Jurkat, Clone E6-1 (cell line): ENCODE measurements at regions not wholly inside any gene's neighbourhood (a gene's known extent, or its start where the extent isn't known, plus 50 kb on each side); places are given as distances from the start of the nearest gene placed in this dataset.
"Not testable (repeated sequence)": the region's sequence is repeated elsewhere in the genome, so short reads cannot be mapped to it uniquely, and the experiment has no call there.

Experiments used
- DNase-seq: peaks from one replicate; pipeline ENCODE4 v3.0.0-alpha.2; 2011; ENCODE audit warnings: low read depth, low spot score
- H3K4me3 ChIP-seq: 2 replicates; pipeline ENCODE4 v1.5.1; 2011; ENCODE audit warnings: mild to moderate bottlenecking, low read length, control low read depth, moderate library complexity

- H3K4me3 ChIP-seq: no peak overlapping the region
- DNase-seq: no peak
These were observed 268.6 kb downstream of the JRKL start for GRCh38 chr11:96658436-96658835.

GRCh38 chr11:96664110-96664509, 274.3 kb downstream of the JRKL start:
- H3K4me3 ChIP-seq: no peak overlapping the region
- DNase-seq: no peak

DNA sequence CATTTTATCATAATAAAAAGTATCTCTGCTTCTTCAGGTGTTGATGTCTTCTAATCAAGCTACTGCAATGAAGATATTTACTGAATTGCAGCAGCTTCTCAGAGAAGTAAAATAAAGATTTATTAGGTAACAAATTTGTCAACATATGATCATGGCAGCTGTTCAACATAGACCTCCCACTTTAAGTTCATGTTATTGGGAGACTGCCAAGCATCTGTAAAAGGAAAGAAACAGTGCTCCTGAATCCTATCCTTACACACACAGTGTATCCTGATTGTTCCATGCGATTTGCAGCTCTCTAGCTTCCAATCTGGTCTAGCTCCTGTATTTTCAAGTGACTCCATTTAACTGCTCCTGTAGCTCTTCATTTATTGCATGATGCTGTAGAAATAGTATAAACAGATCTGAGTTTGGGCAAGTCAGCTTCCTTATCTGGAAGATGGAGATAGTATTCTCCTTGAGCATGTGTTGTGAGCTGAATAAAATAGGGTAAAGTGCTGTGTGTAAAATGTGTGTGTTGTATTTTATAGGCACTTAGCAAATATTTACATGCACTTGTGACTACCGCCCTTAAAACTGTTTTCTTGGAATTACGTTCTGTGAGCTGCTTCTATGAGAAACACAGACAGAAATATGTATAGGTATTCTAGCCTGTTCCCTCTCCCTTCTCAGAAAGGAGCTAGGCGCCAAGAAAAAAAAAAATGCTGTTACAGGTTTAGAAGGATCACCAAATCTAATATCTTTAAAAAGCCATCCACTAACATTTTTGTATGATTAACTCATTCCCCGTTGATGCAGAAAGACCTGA, 290.6 kb downstream of the JRKL start:
- no peak for DNase-seq
- no peak overlapping the region for H3K4me3 ChIP-seq

GRCh38 chr11:96681019-96681716, 291.4 kb downstream of the JRKL start:
- DNase-seq: no peak
- H3K4me3 ChIP-seq: no peak overlapping the region

DNA sequence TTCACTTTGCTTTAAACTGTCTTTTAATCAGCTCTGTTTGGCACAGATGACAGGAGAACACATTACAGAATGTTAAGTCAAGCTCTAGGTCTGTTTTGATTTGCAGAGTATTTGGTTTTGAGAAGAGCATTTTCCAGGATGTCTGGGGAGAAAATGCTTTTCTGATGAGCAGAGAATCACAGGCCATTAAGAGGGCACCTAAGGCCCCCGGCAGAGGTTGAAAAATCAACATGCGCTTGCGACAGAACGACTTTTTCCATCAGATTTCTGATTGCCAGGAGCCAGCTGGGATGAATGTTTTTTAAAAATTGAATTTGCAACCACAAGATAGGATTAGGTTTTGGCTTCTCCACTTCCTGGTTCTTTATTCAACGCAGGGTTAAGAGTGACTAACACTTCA, 304.5 kb downstream of the JRKL start:
- no peak for DNase-seq
- H3K4me3 ChIP-seq: no peak overlapping the region

- no peak for DNase-seq
- no peak overlapping the region for H3K4me3 ChIP-seq
These were observed 306.9 kb downstream of the JRKL start for GRCh38 chr11:96696731-96697130.

DNA sequence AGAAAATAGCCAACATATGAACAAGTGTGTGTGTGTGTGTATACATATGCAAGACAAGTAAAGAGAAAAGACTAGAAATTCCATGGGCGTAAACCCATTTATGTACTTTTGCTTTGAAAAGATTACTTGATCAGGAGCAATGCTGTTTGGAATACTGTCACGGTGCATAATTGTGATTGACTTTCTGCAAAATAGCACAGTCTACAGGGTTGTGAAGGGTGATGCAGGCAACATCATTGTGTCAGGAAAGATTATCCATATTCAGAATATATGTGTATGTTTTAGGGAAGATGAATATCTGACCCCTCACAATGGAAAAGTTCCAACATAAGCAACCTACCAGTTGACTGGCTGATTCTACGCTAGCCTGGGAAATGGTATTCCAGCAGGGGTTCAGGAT, 307.7 kb downstream of the JRKL start:
- DNase-seq: no peak
- H3K4me3 ChIP-seq: no peak overlapping the region

DNA sequence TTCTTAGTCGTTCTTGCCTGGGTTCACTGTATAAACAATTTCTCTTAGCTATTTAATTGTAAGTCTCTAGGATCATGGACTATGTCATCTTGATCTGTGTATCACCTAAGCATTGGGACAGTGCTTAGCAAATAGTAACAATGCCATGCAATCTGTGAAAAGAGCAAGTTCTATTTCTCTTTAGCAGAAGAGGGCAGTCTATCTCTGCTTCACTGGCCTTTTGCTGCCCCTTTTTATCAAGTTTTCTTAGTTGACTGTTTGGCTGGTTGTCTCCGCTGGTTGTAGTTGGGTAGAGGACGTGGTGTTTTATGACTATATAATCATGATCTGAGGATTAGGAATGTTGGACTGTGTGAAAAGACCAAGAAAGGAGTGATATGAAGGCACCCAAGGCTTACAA, 315.0 kb downstream of the JRKL start:
- no peak for DNase-seq

GRCh38 chr11:96706761-96707160, 316.9 kb downstream of the JRKL start:
- DNase-seq: no peak
- no peak overlapping the region for H3K4me3 ChIP-seq

More for the DNA sequence above, 315.0 kb downstream of the JRKL start:
- no peak overlapping the region for H3K4me3 ChIP-seq

- no peak overlapping the region for H3K4me3 ChIP-seq
- no peak for DNase-seq
These were observed 317.5 kb downstream of the JRKL start for GRCh38 chr11:96707273-96707672.

DNA sequence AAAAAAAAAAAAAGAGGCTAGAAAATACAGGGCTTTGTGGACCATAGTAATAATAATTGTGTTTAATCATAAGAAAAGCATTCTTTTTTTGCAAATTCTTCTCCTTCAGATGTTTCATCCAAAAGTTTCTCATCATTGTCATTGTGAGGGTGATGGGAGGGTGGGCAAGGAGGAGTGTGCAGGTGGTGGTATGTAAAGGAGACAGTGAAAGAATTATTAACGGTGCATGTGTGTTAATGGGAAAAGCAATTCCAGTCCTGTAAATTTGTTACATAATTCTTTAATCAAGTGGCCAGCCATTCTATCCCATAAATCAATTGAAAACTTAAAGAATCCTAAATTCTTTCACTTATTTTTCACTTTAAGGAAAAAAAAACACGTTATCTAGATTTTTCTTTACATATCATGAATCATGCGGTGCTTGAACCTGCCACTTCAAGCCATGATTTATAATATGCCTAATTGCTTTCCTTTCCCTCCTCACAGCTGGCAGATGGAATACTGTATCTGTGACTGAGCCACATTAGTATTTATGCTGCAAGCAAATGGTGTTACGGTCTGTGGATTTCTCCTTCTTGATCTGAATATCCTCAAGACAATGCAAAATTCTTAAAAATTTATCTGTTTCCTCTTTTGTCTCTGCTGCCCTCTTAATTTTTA, 318.5 kb downstream of the JRKL start:
- no peak overlapping the region for H3K4me3 ChIP-seq
- no peak for DNase-seq

DNA sequence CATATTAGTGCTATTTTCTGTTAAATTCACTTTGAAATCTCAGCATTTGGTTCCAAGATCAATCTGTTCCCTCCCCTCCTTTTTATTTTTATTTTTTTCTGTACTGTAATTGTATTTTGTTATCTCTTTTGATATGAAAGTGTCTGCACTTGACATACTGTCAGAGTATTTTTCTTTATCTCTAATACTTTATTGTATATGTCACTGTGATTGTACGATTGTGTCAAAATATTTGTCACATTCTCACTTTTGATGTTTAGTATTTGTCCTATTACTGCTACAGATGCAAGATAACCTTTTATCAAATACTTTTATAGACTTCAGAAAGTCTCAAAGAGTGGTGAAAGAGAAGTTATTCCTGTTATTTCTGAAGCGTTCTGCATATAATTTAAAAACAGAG, 323.5 kb downstream of the JRKL start:
- no peak for DNase-seq
- no peak overlapping the region for H3K4me3 ChIP-seq

GRCh38 chr11:96714689-96715088, 324.9 kb downstream of the JRKL start:
- no peak for DNase-seq
- H3K4me3 ChIP-seq: no peak overlapping the region

DNA sequence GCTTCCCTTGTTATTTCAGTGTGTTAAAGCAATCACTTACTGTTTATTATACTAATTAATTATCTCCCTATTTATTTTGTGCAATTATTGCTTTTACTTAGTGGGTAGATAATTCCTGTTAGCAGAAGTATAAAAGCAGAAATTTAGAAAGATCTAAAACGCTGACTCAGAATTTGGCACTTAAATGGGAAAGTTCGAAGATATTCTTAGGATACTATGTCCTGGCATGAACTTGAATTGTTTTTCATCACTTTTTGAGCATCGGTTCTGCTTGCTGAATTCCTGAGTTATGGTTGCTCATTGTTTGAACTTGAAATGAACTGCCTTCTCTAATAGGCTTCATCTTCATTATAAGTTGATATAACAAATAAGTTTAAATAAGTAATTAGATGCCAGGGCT, 325.4 kb downstream of the JRKL start:
- no peak overlapping the region for H3K4me3 ChIP-seq
- no peak for DNase-seq

- DNase-seq: no peak
- no peak overlapping the region for H3K4me3 ChIP-seq
These were observed 346.8 kb downstream of the JRKL start for GRCh38 chr11:96736601-96737000.

DNA sequence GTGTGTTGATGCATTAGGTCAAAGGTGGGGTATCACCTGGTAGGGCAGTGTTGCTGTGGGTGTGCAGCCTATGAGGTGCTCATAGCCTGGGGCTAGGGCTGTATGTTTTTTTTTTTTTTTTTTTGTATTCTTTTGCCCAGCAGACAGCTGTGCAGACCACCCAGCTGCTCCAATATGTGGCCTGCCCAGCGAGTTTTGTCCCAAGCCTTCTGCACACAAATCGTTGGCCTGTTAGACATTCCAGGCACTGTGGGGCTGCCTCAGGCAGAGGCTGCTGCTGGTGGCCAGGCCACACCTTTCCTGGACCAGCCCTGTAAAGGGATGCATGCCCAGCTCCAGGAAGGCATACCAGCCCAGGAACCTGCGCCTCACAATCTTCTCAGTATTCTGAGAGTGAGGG, 348.5 kb downstream of the JRKL start:
- DNase-seq: no peak

DNA sequence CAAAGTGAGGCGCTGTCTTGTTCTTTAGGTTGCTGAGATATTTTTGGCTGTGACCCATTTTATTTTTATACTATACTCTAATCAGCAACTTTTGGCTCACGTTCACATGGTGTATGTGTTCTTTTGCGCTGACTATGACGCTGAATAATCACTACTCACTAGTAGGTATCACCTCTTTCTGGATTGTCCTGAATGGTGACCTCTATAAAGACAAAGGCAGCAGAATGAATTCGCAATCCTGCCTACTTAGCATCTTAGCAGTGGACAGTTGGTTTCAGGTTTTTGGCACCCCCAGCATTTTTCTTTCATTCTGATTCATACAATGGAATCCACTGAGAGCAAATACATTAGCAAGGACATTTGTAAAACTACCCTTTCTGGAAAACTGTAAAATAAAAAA, 351.3 kb downstream of the JRKL start:
- H3K4me3 ChIP-seq: no peak overlapping the region
- no peak for DNase-seq

More for the DNA sequence above, 348.5 kb downstream of the JRKL start:
- H3K4me3 ChIP-seq: no peak overlapping the region

GRCh38 chr11:96744697-96745096, 354.9 kb downstream of the JRKL start:
- no peak for DNase-seq
- H3K4me3 ChIP-seq: no peak overlapping the region

- no peak for DNase-seq
- H3K4me3 ChIP-seq: no peak overlapping the region
These were observed 359.0 kb downstream of the JRKL start for GRCh38 chr11:96748639-96749370.

GRCh38 chr11:96751807-96752206, 362.0 kb downstream of the JRKL start:
- not testable (repeated sequence) for H3K4me3 ChIP-seq, DNase-seq
